Hepatocyte (in vitro differentiated cells): ENCODE measurements at regions not wholly inside any gene's neighbourhood (a gene's known extent, or its start where the extent isn't known, plus 50 kb on each side); places are given as distances from the start of the nearest gene placed in this dataset.

Experiments used
- EZH2 ChIP-seq: fragments of 200-600 bp; sonication (generic); IDR thresholded peaks from 2 replicates; pipeline ENCODE4 v1.6.1; 2016; ENCODE audit warnings: antibody characterized with exemption, mild to moderate bottlenecking, borderline replicate concordance
- EZH2phosphoT487 ChIP-seq: fragments of 200-600 bp; sonication (generic); IDR thresholded peaks from one replicate; pipeline ENCODE4 v1.6.1; 2018; ENCODE audit warnings: antibody characterized with exemption, mild to moderate bottlenecking, low read depth, moderate library complexity; ENCODE audit not compliant: unreplicated experiment, severe bottlenecking

DNA sequence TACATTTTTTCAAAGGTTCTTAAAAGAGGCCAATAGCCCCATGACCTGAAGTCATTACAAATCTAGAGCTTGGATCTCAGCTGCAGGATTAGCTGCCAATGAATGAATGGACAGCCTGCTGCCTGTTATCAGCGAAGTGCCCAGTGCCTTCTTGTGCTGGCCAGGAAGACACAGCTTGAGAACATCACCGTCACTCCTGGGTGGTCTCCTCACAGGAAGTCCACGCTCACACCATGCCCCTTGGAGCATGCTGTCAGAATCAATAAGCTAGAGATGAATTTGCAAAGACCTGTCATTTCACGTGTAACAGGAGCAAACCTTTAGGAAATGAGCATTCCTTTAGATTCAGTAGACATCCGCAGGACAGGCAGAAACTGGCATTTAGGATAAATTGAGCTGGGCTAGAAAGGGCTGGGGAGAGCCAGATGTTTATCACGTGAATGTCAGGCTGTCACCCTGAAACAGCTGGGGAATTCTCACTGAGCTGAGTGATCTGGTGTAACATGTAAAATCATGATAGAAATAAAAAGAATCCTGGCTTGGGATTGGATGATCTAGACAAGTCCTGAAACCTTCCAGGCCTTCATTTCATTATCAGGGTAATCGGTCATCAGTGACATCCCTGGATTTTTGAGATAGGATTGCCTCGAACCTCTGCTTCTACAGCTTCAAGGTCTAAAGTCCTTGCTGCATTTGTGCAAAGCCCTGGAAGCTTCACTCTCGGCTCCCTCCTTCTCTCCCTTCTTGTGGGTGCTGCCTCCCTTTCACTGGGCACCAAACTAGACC, 49.9 kb upstream of the MEDAG start:
- no peak for TF ChIP-seq EZH2
- no peak for TF ChIP-seq EZH2phosphoT487
